WI38 (cell line): ENCODE measurements at regions not wholly inside any gene's neighbourhood (a gene's known extent, or its start where the extent isn't known, plus 50 kb on each side); places are given as distances from the start of the nearest gene placed in this dataset.
"Not testable (repeated sequence)": the region's sequence is repeated elsewhere in the genome, so short reads cannot be mapped to it uniquely, and the experiment has no call there.

Source experiments
- H3K4me3 ChIP-seq: 2 replicates; pipeline ENCODE4 v1.5.1; 2011; ENCODE audit warnings: low read depth, mild to moderate bottlenecking, control low read depth, low read length
- TF ChIP-seq, protein P1 (sequence below): IDR thresholded peaks from 2 replicates; pipeline ENCODE4 v1.5.1; 2012; ENCODE audit warnings: low read depth, mild to moderate bottlenecking, control low read depth, low read length

DNA sequence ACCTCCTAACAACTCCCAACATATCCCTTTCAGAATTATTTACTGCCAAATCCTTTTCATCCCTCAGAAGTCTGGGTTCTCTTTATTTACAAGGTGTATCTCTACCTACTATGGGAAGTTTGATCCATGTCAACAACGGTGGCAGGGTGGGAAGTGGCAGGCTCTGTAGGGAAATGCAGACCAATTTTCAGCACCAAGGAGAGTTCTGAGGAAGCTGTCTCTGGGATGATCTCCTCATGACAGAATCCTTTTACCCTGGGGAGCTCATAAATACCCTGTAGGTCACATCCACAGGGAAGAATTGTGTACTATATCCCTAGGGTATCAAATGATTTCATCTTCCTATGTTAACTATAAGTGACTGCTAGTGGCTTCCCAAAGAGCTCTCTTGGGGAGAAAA lies 107.8 kb upstream of the NEK6 start:
- H3K4me3 ChIP-seq, result no peak overlapping the region
- TF ChIP-seq, protein P1, sequence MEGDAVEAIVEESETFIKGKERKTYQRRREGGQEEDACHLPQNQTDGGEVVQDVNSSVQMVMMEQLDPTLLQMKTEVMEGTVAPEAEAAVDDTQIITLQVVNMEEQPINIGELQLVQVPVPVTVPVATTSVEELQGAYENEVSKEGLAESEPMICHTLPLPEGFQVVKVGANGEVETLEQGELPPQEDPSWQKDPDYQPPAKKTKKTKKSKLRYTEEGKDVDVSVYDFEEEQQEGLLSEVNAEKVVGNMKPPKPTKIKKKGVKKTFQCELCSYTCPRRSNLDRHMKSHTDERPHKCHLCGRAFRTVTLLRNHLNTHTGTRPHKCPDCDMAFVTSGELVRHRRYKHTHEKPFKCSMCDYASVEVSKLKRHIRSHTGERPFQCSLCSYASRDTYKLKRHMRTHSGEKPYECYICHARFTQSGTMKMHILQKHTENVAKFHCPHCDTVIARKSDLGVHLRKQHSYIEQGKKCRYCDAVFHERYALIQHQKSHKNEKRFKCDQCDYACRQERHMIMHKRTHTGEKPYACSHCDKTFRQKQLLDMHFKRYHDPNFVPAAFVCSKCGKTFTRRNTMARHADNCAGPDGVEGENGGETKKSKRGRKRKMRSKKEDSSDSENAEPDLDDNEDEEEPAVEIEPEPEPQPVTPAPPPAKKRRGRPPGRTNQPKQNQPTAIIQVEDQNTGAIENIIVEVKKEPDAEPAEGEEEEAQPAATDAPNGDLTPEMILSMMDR, result no peak

DNA sequence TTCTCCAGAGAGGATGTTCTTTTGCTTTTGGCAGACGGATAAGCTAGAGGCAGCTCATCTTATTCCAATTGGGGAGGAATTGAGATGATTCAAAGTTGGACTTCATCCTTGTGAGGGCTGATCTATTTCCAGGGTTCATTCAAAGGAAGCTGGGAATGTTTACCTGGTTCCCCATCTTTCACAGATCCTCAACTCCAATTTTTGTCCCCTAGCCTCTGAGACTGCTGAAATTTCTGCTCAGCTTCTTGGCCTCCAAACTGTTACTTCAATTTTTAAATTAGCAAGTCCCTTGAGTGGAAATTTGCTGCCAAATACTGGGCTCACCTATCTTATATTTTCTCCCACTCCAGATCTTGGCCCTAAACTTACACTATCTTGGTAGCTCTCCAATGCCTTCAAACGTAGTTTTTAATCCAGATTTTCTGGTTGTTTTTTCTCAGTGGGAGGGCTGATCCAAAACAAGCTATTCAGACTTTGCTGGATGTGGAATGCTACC lies 93.9 kb upstream of the NEK6 start:
- H3K4me3 ChIP-seq, result no peak overlapping the region
- TF ChIP-seq, protein P1, result no peak

DNA sequence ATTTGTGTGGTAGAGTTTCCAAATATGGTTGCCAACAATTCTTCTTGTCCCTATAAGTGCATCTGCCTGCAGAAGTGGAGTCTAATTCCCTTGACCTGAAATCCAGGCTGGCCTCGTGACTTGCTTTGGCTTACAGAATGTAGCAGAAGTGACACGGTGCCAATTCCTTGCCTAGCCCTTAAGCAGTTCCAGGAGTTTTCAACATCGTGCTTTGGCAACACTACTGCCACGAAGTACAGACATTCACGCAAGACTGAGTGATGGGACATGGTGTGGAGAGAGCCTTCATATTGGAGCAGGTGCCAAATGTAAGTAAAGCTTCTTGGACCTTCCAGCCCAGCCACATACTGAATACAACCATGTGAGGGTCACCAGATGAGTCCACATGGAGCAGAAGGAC lies 92.9 kb upstream of the NEK6 start:
- TF ChIP-seq, protein P1, result no peak
- no peak overlapping the region for H3K4me3 ChIP-seq

DNA sequence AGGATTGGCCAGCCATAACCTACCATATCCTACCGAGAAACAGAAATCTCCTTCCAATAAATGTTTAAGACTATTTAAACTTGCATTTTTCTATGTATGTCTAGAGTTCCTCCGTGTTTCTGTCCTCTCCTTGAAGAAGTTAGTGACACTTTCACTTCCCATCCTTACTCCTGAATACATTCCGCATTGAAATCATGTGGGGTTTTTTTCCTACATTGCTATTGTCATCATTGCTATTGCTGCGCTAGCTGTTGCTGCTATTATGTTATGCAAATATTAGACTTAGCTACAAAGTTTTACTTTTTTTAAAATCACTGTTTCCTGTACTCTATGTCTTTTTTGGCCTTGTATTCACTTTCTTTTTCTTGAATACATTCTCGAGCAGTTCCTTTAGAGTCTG lies 83.3 kb upstream of the NEK6 start:
- TF ChIP-seq, protein P1, result no peak
- H3K4me3 ChIP-seq, result no peak overlapping the region

DNA sequence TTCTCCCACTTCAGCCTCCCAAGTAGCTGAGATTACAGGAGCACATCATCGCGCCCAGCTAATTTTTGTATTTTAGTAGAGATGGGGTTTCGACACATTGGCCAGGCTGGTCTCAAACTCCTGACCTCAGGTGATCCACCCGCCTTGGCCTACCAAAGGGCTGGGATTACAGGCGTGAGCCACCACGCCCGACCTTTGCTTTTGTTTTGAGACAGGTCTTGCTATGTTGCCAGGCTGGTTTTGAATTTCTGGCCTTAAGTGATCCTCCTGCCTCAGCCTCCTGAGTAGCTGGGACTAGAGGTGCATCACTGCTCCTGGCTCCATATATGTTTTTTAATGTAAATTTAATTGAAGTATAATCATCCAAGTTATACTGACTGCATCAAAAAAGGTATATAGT lies 80.2 kb upstream of the NEK6 start:
- not testable (repeated sequence) for H3K4me3 ChIP-seq

DNA sequence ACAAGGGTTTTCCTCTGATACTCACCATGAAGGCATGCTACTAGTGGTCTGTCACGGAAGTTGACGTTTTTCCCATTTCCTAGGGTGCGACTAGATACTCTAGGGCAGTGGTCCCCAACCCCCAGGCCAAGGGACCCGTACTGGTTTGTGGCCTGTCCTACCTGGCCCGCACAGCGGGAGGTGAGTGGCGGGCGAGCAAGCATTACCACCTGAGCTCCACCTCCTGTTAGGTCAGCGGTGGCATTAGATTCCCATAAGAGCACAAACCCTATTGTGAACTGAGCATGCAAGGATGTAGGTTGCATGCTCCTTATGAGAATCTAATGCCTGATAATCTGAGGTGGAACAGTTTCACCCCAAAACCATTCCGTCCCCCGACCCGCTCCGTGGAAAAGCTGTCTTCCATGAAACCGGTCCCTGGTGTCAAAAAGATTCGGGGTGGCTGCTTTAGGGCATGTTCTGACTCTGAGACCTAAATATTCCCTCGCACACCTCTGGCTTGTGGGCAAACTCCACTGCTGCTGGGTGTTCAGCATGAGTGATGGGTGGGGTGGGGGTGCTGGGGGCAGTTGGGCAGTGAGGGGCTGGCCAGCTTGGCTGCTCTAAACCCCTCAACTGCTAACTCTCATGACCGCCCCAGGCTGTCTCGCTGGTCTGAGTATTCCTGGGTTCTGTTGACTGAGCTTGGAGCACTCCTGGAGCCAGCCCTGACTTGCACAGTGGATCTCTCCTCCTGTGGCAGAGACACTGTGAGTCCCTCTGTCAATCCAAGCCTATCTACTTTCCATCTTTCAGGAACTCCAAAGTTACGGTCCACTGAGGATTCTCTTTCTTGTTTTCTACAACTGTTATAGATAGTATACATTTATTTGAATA lies 78.3 kb upstream of the NEK6 start:
- no peak overlapping the region for H3K4me3 ChIP-seq
- TF ChIP-seq, protein P1, result no peak

DNA sequence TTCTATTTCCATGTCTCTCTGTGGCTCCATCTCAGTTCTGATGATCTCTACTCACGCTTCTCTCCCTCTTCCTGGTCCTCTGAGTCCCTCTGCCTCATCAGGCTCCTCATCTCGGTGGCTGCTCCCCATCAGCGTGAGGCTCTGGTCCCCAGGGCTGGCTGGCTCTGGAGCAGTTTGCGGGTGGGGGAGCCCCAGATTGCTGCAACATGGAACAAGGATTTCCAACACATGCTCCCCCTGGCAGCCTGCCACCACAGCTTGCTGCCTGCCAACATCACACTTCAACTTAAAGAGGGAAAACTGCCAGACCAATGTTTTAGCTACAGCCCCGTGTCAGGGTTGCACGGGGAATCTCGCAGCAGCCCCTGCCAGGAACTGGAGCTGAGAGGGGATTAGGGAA lies 77.2 kb upstream of the NEK6 start:
- H3K4me3 ChIP-seq, result no peak overlapping the region
- TF ChIP-seq, protein P1, result no peak

DNA sequence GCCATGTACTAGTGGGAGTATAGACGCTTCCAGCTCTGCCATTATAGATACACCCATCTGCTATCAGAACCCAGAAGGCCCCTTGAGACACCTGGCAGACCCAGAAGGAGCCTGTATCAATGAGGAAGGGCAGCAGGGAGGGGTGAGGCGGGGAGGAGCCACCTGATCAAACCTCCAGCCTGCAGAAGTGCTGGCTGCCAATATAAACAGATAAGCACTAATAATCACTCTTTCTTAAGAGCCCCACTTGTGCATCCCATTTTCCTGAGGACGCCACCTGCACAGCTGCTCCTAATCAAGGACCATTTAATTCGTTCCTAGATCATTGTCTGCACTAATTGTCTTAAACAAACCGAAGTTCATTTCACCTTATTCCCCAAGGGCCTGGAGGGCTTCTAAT lies 75.0 kb upstream of the NEK6 start:
- H3K4me3 ChIP-seq, result no peak overlapping the region
- TF ChIP-seq, protein P1, result no peak
